NCI-H345 treated with DMSO at 0.1 percent for 48 hours (cell line): ENCODE measurements at regions not wholly inside any gene's neighbourhood (a gene's known extent, or its start where the extent isn't known, plus 50 kb on each side); places are given as distances from the start of the nearest gene placed in this dataset.
"Not testable (repeated sequence)": the region's sequence is repeated elsewhere in the genome, so short reads cannot be mapped to it uniquely, and the experiment has no call there.

Experiments
- DNase-seq: peaks from one replicate; lab custom pipeline; 2025; ENCODE audit not compliant: unreplicated experiment; lab: John Stamatoyannopoulos, UW

GRCh38 chr7:115793958-115794702, 236.4 kb downstream of the TFEC start:
- DNase-seq, result no peak

GRCh38 chr7:115789901-115790300, 240.7 kb downstream of the TFEC start:
- DNase-seq, result no peak

GRCh38 chr7:115789473-115789872, 241.1 kb downstream of the TFEC start:
- DNase-seq, result not testable (repeated sequence)

GRCh38 chr7:115782696-115783490, 247.7 kb downstream of the TFEC start:
- DNase-seq, result peak; percentile 6

- DNase-seq, result no peak
These were observed 251.0 kb downstream of the TFEC start for GRCh38 chr7:115779561-115779960.

GRCh38 chr7:115775981-115776380, 254.6 kb downstream of the TFEC start:
- no peak for DNase-seq

- no peak for DNase-seq
These were observed 267.2 kb downstream of the TFEC start for GRCh38 chr7:115763347-115763746.

GRCh38 chr7:115758025-115758424, 272.5 kb downstream of the TFEC start:
- DNase-seq, result no peak

- no peak for DNase-seq
These were observed 276.3 kb downstream of the TFEC start for GRCh38 chr7:115754226-115754625.

GRCh38 chr7:115749924-115750323, 280.6 kb downstream of the TFEC start:
- DNase-seq, result no peak

- no peak for DNase-seq
These were observed 282.3 kb downstream of the TFEC start for GRCh38 chr7:115748123-115748738.

- no peak for DNase-seq
These were observed 283.4 kb downstream of the TFEC start for GRCh38 chr7:115747174-115747573.

GRCh38 chr7:115740043-115740442, 290.5 kb downstream of the TFEC start:
- no peak for DNase-seq

- DNase-seq, result no peak
These were observed 295.9 kb downstream of the TFEC start for GRCh38 chr7:115734641-115735040.

GRCh38 chr7:115731796-115732471, 298.6 kb downstream of the TFEC start:
- no peak for DNase-seq

- DNase-seq, result peak; percentile 79
These were observed 302.0 kb downstream of the TFEC start for GRCh38 chr7:115728518-115728917.

GRCh38 chr7:115724400-115725056, 306.0 kb downstream of the TFEC start:
- DNase-seq, result peak; percentile 98

- no peak for DNase-seq
These were observed 308.1 kb downstream of the TFEC start for GRCh38 chr7:115722302-115722977.

- DNase-seq, result no peak
These were observed 309.0 kb downstream of the TFEC start for GRCh38 chr7:115721293-115722217.
